IMR-90 (cell line): ENCODE measurements at regions not wholly inside any gene's neighbourhood (a gene's known extent, or its start where the extent isn't known, plus 50 kb on each side); places are given as distances from the start of the nearest gene placed in this dataset.
A peak's percentile ranks its signal among the peaks of the same experiment; 100 is the strongest.

Experiments
- ATAC-seq: fragments of 200-7000 bp; cut with Tn5 transposase; 2 replicates; pipeline ENCODE4 v1.9.1; 2020; ENCODE audit warnings: low read depth, mild to moderate bottlenecking, moderate library complexity
- BruUV-seq: library from RNA; stranded (reverse); fragments of 400-500 nt; replicated peaks from 2 replicates; lab custom pipeline; 2021; lab: Mats Ljungman, UMichigan
- CTCF ChIA-PET: fragments of 300-600 bp; formaldehyde crosslinking; extraction: SDS; loops from one replicate; lab custom pipeline; 2021; ENCODE audit warnings: antibody characterized with exemption; lab: Yijun Ruan, JAX
- POLR2A ChIA-PET: fragments of 300-600 bp; sonication (Branson Sonifier 250); formaldehyde crosslinking; loops from one replicate; lab custom pipeline; 2022; ENCODE audit warnings: antibody characterized with exemption; ENCODE audit not compliant: unreplicated experiment; lab: Charles Lee
- DNase-seq: peaks from one replicate; pipeline ENCODE4 v3.0.0; 2013
- H2AFZ ChIP-seq: replicated peaks from 2 replicates; pipeline ENCODE3; 2013; ENCODE audit warnings: low read length, mild to moderate bottlenecking; ENCODE audit not compliant: poor library complexity
- H2AK5ac ChIP-seq: 2 replicates; pipeline ENCODE4 v1.6.1; 2013; ENCODE audit warnings: low read depth, low read length, inconsistent platforms
- H2AK9ac ChIP-seq: replicated peaks from 2 replicates; pipeline ENCODE3; 2013; ENCODE audit warnings: mild to moderate bottlenecking, low read depth, low read length, moderate library complexity; ENCODE audit not compliant: poor library complexity
- H2BK120ac ChIP-seq: 2 replicates; pipeline ENCODE4 v1.6.1; 2013; ENCODE audit warnings: low read depth, low read length, inconsistent platforms
- H2BK15ac ChIP-seq: 3 replicates; pipeline ENCODE4 v1.6.1; 2013; ENCODE audit warnings: low read depth, low read length, inconsistent platforms
- H2BK20ac ChIP-seq: 2 replicates; pipeline ENCODE4 v1.6.1; 2013; ENCODE audit warnings: low read depth, mild to moderate bottlenecking, inconsistent platforms, low read length, moderate library complexity
- H2BK5ac ChIP-seq: 2 replicates; pipeline ENCODE4 v1.6.1; 2013; ENCODE audit warnings: mild to moderate bottlenecking, low read depth, low read length, inconsistent platforms; ENCODE audit not compliant: poor library complexity, severe bottlenecking
- H3K14ac ChIP-seq: replicated peaks from 2 replicates; pipeline ENCODE4 v1.6.1; 2013; ENCODE audit warnings: low read depth, low read length, inconsistent platforms
- H3K18ac ChIP-seq: 2 replicates; pipeline ENCODE4 v1.6.1; 2013; ENCODE audit warnings: low read depth, low read length, control low read depth
- H3K23ac ChIP-seq: 2 replicates; pipeline ENCODE4 v1.6.1; 2013; ENCODE audit warnings: low read depth, low read length, inconsistent platforms
- H3K27ac ChIP-seq: 2 replicates; pipeline ENCODE4 v1.5.1; 2013; ENCODE audit warnings: mild to moderate bottlenecking, control low read depth, low read length; ENCODE audit not compliant: insufficient read depth
- H3K27me3 ChIP-seq: 2 replicates; pipeline ENCODE4 v1.6.1; 2013; ENCODE audit warnings: low read length; ENCODE audit not compliant: control insufficient read depth, insufficient read depth
- H3K36me3 ChIP-seq: 2 replicates; pipeline ENCODE4 v1.6.1; 2013; ENCODE audit warnings: low read length, mixed read lengths; ENCODE audit not compliant: control insufficient read depth, insufficient read depth
- H3K4ac ChIP-seq: 2 replicates; pipeline ENCODE4 v1.6.1; 2013; ENCODE audit warnings: low read depth, low read length, inconsistent platforms
- H3K4me1 ChIP-seq: 2 replicates; pipeline ENCODE4 v1.6.1; 2013; ENCODE audit warnings: low read length, mixed read lengths; ENCODE audit not compliant: control insufficient read depth, insufficient read depth
- H3K4me2 ChIP-seq: 2 replicates; pipeline ENCODE4 v1.6.1; 2013; ENCODE audit warnings: low read depth, mild to moderate bottlenecking, control low read depth, low read length, moderate library complexity
- H3K4me3 ChIP-seq: 2 replicates; pipeline ENCODE4 v1.5.1; 2013; ENCODE audit warnings: low read depth, mild to moderate bottlenecking, control low read depth, low read length, moderate library complexity; ENCODE audit not compliant: insufficient read depth
- H3K56ac ChIP-seq: 2 replicates; pipeline ENCODE4 v1.6.1; 2013; ENCODE audit warnings: low read length, inconsistent platforms; ENCODE audit not compliant: insufficient read depth; ENCODE audit errors: extremely low read depth
- H3K79me1 ChIP-seq, 2 experiments: 2 replicates each; pipeline ENCODE4 v1.6.1; 2013; ENCODE audit warnings: low read length in 2 of 2, inconsistent platforms in 1 of 2, low read depth in 1 of 2
- H3K9ac ChIP-seq: 2 replicates; pipeline ENCODE4 v1.6.1; 2013; ENCODE audit warnings: low read depth, low read length, control low read depth
- H3K9me1 ChIP-seq: 2 replicates; pipeline ENCODE4 v1.6.1; 2013; ENCODE audit warnings: low read length, inconsistent platforms; ENCODE audit not compliant: insufficient read depth
- H3K9me3 ChIP-seq: 2 replicates; pipeline ENCODE4 v1.6.1; 2013; ENCODE audit warnings: low read length; ENCODE audit not compliant: control insufficient read depth, insufficient read depth
- H4K20me1 ChIP-seq: 2 replicates; pipeline ENCODE4 v1.6.1; 2013; ENCODE audit warnings: low read length, inconsistent platforms; ENCODE audit not compliant: insufficient read depth
- H4K5ac ChIP-seq: 2 replicates; pipeline ENCODE4 v1.6.1; 2013; ENCODE audit warnings: mild to moderate bottlenecking, low read depth, low read length, control low read depth
- H4K8ac ChIP-seq, 2 experiments: 2 replicates each; pipeline ENCODE4 v1.6.1; 2013; ENCODE audit warnings: low read depth in 2 of 2, low read length in 2 of 2, control low read depth in 1 of 2, inconsistent platforms in 1 of 2
- H4K91ac ChIP-seq: 2 replicates; pipeline ENCODE4 v1.6.1; 2013; ENCODE audit warnings: low read depth, low read length, inconsistent platforms; ENCODE audit not compliant: insufficient read depth
- BHLHE40 ChIP-seq: fragments of 150-350 bp; IDR thresholded peaks from 2 replicates; pipeline ENCODE4 v1.6.1; 2016; ENCODE audit warnings: mild to moderate bottlenecking, low read depth, low read length
- NFE2L2 ChIP-seq: fragments of 150-350 bp; IDR thresholded peaks from 2 replicates; pipeline ENCODE4 v1.6.1; 2016; ENCODE audit warnings: low read depth, mild to moderate bottlenecking, low read length
- RAD21 ChIP-seq: IDR thresholded peaks from 2 replicates; pipeline ENCODE4 v1.6.1; 2012; ENCODE audit warnings: low read length, improper control_type of control experiment
- SMC3 ChIP-seq: fragments of 150-350 bp; IDR thresholded peaks from 2 replicates; pipeline ENCODE4 v1.6.1; 2016; ENCODE audit warnings: low read depth, mild to moderate bottlenecking, antibody characterized with exemption, low read length, moderate library complexity
- WGBS, 2 experiments: methylation state at CpG; one replicate each; pipeline versions ENCODE4 v1.1.5 to v1.1.7; 2013; ENCODE audit warnings: missing lambda C conversion rate in 2 of 2; ENCODE audit not compliant: insufficient read length in 1 of 2; ENCODE audit errors: extremely low coverage in 2 of 2; 5-methylcytosine and 5-hydroxymethylcytosine counted together
- dilution Hi-C: fragments of 300-500 bp; cut with HindIII; formaldehyde crosslinking; loops from one replicate; pipeline ENCODE4 v1.14.3; 2018; ENCODE audit warnings: low sequenced_read_pairs; ENCODE audit not compliant: unreplicated experiment
- in situ Hi-C: fragments of 300-500 bp; cut with MboI; formaldehyde crosslinking; loops from 3 replicates; pipeline ENCODE4 v1.14.3; 2019; ENCODE audit warnings: low sequenced_read_pairs, inconsistent platforms, mixed read lengths
- intact Hi-C: fragments of 100-400 bp; cut with micrococcal nuclease; formaldehyde crosslinking; loops from 2 replicates; pipeline ENCODE4 v1.10.0; 2022

DNA sequence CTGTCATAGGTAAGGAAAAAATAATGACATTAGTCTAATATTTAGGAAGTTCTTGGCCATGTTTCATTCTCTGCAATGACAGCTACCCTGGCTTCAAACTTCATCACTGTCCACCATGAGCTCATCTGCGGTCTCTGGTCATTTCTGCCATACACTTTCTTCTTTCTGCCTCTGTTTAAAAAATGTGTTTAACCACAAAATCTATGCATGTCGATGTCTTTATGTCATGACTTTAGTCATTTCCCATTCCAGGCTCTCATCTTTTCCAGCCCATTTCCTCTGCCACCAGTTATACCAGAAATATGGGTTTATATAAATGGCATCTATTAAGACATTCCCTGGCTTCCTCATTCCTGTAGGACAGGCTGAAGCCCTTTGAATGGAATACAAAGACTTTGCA is 68.5 kb upstream of the DUSP10 start:
- H4K5ac ChIP-seq: peak overlapping the region; percentile 91; the same call in 1 of the 2 replicates
- H2BK15ac ChIP-seq: peak overlapping the region; percentile 92
- no TSS peak for BruUV-seq
- peak overlapping the region; percentile 97 for H3K23ac ChIP-seq
- DNase-seq: peak; percentile 90
- H3K14ac ChIP-seq: peak overlapping the region; percentile 97
- dilution Hi-C loops (no loop called here), in situ Hi-C loops (no loop called here), intact Hi-C loops (no loop called here)
- POLR2A ChIA-PET: interaction anchor here (1.1 kb wide), 1 partner anchor 67 kb away, joined by 4 read pairs; no protein-coding TSS in a partner anchor
- no peak overlapping the region for H3K4me3 ChIP-seq
- H4K8ac ChIP-seq: peak overlapping the region; percentile 82 to 96
- H2AFZ ChIP-seq: no peak overlapping the region
- H2BK5ac ChIP-seq: peak overlapping the region; percentile 94
- H2AK5ac ChIP-seq: peak overlapping the region; percentile 96
- TF ChIP-seq SMC3: peak; percentile 19
- 0 out of 2 replicates have a peak, but pooled peaks have one; percentile 22 for TF ChIP-seq RAD21
- no peak for TF ChIP-seq BHLHE40
- TF ChIP-seq NFE2L2: 0 out of 2 replicates have a peak, but pooled peaks have one; percentile 1
- no peaks in the 10 kb centered on the region for H3K27me3 ChIP-seq
- H2BK20ac ChIP-seq: peak overlapping the region; percentile 100
- H3K27ac ChIP-seq: no peak overlapping the region; the same call in 1 of the 2 replicates
- H4K91ac ChIP-seq: peak overlapping the region; percentile 98
- peak; percentile 78 for ATAC-seq
- H3K4me2 ChIP-seq: peak overlapping the region; percentile 55; the same call in 1 of the 2 replicates
- no peak overlapping the region for H3K9ac ChIP-seq
- H3K18ac ChIP-seq: peak overlapping the region; percentile 99; the same call in 1 of the 2 replicates
- peaks cover 3% of the 10 kb centered on the region for H3K9me1 ChIP-seq
- peak overlapping the region; percentile 99 for H2BK120ac ChIP-seq
- H3K79me1 ChIP-seq: peaks cover 0 to 5% of the 10 kb centered on the region in 2 experiments; a peak in 1 of 4 replicates
- H3K56ac ChIP-seq: peak overlapping the region; percentile 75
- no peaks in the 10 kb centered on the region for H3K36me3 ChIP-seq
- peaks cover 9% of the 10 kb centered on the region for H3K4me1 ChIP-seq
- H3K9me3 ChIP-seq: no peaks in the 10 kb centered on the region
- H2AK9ac ChIP-seq: no peak overlapping the region
- H3K4ac ChIP-seq: peak overlapping the region; percentile 97
- CTCF ChIA-PET: no interaction called here
- WGBS, 2 experiments: 0% methylated on average over 1 of the region's 2 CpGs; no CpG with 5 or more reads in 1 of the 2 experiments
- H4K20me1 ChIP-seq: no peaks in the 10 kb centered on the region
